Neuronal stem cell (in vitro differentiated cells): ENCODE measurements at regions not wholly inside any gene's neighbourhood (a gene's known extent, or its start where the extent isn't known, plus 50 kb on each side); places are given as distances from the start of the nearest gene placed in this dataset.

Experiments used
- DNase-seq: peaks from one replicate; pipeline ENCODE4 v3.0.0-alpha.2; 2013; ENCODE audit warnings: low spot score
- H2AFZ ChIP-seq: one replicate; pipeline ENCODE4 v1.6.1; 2013; ENCODE audit warnings: mild to moderate bottlenecking, low read length, inconsistent platforms
- H2AK5ac ChIP-seq: 2 replicates; pipeline ENCODE4 v1.6.1; 2013; ENCODE audit warnings: low read depth, mild to moderate bottlenecking, inconsistent platforms, low read length, moderate library complexity, mixed read lengths
- H2BK120ac ChIP-seq: 2 replicates; pipeline ENCODE4 v1.6.1; 2013; ENCODE audit warnings: low read depth, mild to moderate bottlenecking, inconsistent platforms, low read length, moderate library complexity, mixed read lengths
- H2BK12ac ChIP-seq: one replicate; pipeline ENCODE4 v1.6.1; 2013; ENCODE audit warnings: low read length, inconsistent platforms
- H2BK15ac ChIP-seq: 2 replicates; pipeline ENCODE4 v1.6.1; 2013; ENCODE audit warnings: mild to moderate bottlenecking, low read length, inconsistent platforms, mixed read lengths
- H2BK5ac ChIP-seq: one replicate; pipeline ENCODE4 v1.6.1; 2013; ENCODE audit warnings: inconsistent platforms, mild to moderate bottlenecking, low read length, moderate library complexity
- H3K14ac ChIP-seq: one replicate; pipeline ENCODE4 v1.6.1; 2013; ENCODE audit warnings: low read length, inconsistent platforms
- H3K18ac ChIP-seq: 2 replicates; pipeline ENCODE4 v1.6.1; 2013; ENCODE audit warnings: low read length, inconsistent platforms
- H3K23ac ChIP-seq: 2 replicates; pipeline ENCODE4 v1.6.1; 2013; ENCODE audit warnings: low read depth, mild to moderate bottlenecking, mixed read lengths, low read length, inconsistent platforms; ENCODE audit not compliant: poor library complexity
- H3K27ac ChIP-seq: replicated peaks from 3 replicates; pipeline ENCODE4 v1.5.1; 2013; ENCODE audit warnings: low read length, inconsistent platforms
- H3K27me3 ChIP-seq, 3 experiments: 2 replicates each; pipeline ENCODE4 v1.6.1; 2013; ENCODE audit warnings: low read length in 3 of 3, mild to moderate bottlenecking in 2 of 3, inconsistent platforms in 1 of 3, low read depth in 1 of 3, mixed read lengths in 1 of 3, moderate library complexity in 1 of 3; ENCODE audit not compliant: control insufficient read depth in 3 of 3, insufficient read depth in 3 of 3
- H3K36me3 ChIP-seq, 2 donors: replicated peaks in 1 of 2; 2 replicates each; pipeline ENCODE4 v1.6.1; 2013; ENCODE audit warnings: low read length in 2 of 2; ENCODE audit not compliant: control insufficient read depth in 2 of 2, insufficient read depth in 2 of 2
- H3K4ac ChIP-seq: 2 replicates; pipeline ENCODE4 v1.6.1; 2013; ENCODE audit warnings: inconsistent platforms, mild to moderate bottlenecking, low read length, moderate library complexity
- H3K4me1 ChIP-seq, 2 donors: 1 replicate in 1 of 2; 2 replicates in 1 of 2; pipeline ENCODE4 v1.6.1; 2013; ENCODE audit warnings: low read length in 2 of 2, low read depth in 1 of 2; ENCODE audit not compliant: control insufficient read depth in 2 of 2, insufficient read depth in 1 of 2
- H3K4me2 ChIP-seq: one replicate; pipeline ENCODE4 v1.6.1; 2013; ENCODE audit warnings: mild to moderate bottlenecking, low read length, inconsistent platforms; ENCODE audit not compliant: insufficient read depth, poor library complexity, severe bottlenecking
- H3K4me3 ChIP-seq, 2 donors: 2 replicates each; pipeline ENCODE4 v1.5.1; 2013; ENCODE audit warnings: low read length in 2 of 2, mild to moderate bottlenecking in 2 of 2, inconsistent platforms in 1 of 2, moderate library complexity in 1 of 2
- H3K79me1 ChIP-seq: one replicate; pipeline ENCODE4 v1.6.1; 2013; ENCODE audit warnings: low read depth, mild to moderate bottlenecking, inconsistent platforms, low read length, moderate library complexity
- H3K9ac ChIP-seq: one replicate; pipeline ENCODE4 v1.6.1; 2013; ENCODE audit warnings: mild to moderate bottlenecking, low read depth, low read length, inconsistent platforms; ENCODE audit not compliant: poor library complexity
- H3K9me3 ChIP-seq, 2 donors: replicated peaks in 1 of 2; 2 replicates each; pipeline versions ENCODE3 to v1.6.1; 2013; ENCODE audit warnings: low read length in 2 of 2, mild to moderate bottlenecking in 2 of 2, inconsistent platforms in 1 of 2, low read depth in 1 of 2, mixed read lengths in 1 of 2, moderate library complexity in 1 of 2; ENCODE audit not compliant: control insufficient read depth in 2 of 2, insufficient read depth in 1 of 2
- H4K8ac ChIP-seq: one replicate; pipeline ENCODE4 v1.6.1; 2013; ENCODE audit warnings: low read depth, mild to moderate bottlenecking, inconsistent platforms, low read length, moderate library complexity
- H4K91ac ChIP-seq: one replicate; pipeline ENCODE4 v1.6.1; 2013; ENCODE audit warnings: low read length, low read depth, mild to moderate bottlenecking, inconsistent platforms; ENCODE audit not compliant: poor library complexity
- WGBS, 2 donors: extraction: QIAGEN DNeasy Blood & Tissue Kit; methylation state at CpG; one replicate each; pipeline ENCODE4 v1.1.7; 2013; ENCODE audit warnings: missing lambda C conversion rate in 2 of 2, mixed read lengths in 1 of 2; ENCODE audit not compliant: insufficient read length in 2 of 2, insufficient replicate concordance in 1 of 2; ENCODE audit errors: extremely low coverage in 2 of 2; 5-methylcytosine and 5-hydroxymethylcytosine counted together

DNA sequence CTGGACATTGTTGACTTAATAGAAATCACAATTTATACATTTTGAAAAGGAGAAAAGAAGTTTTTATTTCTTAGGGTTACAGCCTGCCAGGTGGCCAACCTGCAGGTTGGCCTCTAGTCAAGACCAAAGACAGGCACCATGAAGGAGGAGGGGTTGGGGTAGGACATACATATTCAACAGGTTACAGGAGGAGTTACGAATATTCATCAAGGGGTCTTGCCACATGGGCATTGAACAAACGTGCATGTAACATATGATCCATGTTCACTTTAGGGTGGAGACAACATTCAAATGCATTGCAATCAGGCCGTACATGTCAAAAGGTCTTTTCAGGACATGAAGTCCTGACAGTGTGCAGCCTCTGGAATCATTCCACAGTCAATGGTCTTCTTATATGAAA is 246.2 kb upstream of the AKR1E2 start:
- no CpG with 5 or more reads among the region's 3 CpGs for WGBS, 2 donors
- H3K18ac ChIP-seq = no peak overlapping the region
- no peak overlapping the region for H2BK5ac ChIP-seq
- H3K4ac ChIP-seq = no peak overlapping the region
- no peak overlapping the region for H2AFZ ChIP-seq
- no peaks in the 10 kb centered on the region for H3K36me3 ChIP-seq
- H4K91ac ChIP-seq = no peak overlapping the region
- no peak overlapping the region for H4K8ac ChIP-seq
- no peaks in the 10 kb centered on the region for H3K9me3 ChIP-seq
- H3K27ac ChIP-seq = no peak overlapping the region
- no peak overlapping the region for H3K14ac ChIP-seq
- H3K23ac ChIP-seq = no peak overlapping the region
- no peaks in the 10 kb centered on the region for H3K79me1 ChIP-seq
- H2AK5ac ChIP-seq = no peak overlapping the region
- no peak overlapping the region for H2BK120ac ChIP-seq
- no peak overlapping the region for H3K9ac ChIP-seq
- H3K4me2 ChIP-seq = no peak overlapping the region
- no peaks in the 10 kb centered on the region for H3K27me3 ChIP-seq
- H2BK15ac ChIP-seq = no peak overlapping the region
- H3K4me1 ChIP-seq = no peaks in the 10 kb centered on the region
- no peak overlapping the region for H2BK12ac ChIP-seq
- H3K4me3 ChIP-seq = no peak overlapping the region
- DNase-seq = no peak

GRCh38 chr10:4576206-4576605 is 249.8 kb upstream of the AKR1E2 start:
- H3K9ac ChIP-seq = no peak overlapping the region
- no peak overlapping the region for H3K14ac ChIP-seq
- no peak overlapping the region for H3K4me3 ChIP-seq
- H3K36me3 ChIP-seq = no peaks in the 10 kb centered on the region
- H4K8ac ChIP-seq = no peak overlapping the region
- H3K4me1 ChIP-seq = no peaks in the 10 kb centered on the region
- no peak for DNase-seq
- H3K27ac ChIP-seq = no peak overlapping the region
- H3K18ac ChIP-seq = no peak overlapping the region
- no peaks in the 10 kb centered on the region for H3K27me3 ChIP-seq
- no peak overlapping the region for H2AK5ac ChIP-seq
- H2BK12ac ChIP-seq = no peak overlapping the region
- no peak overlapping the region for H4K91ac ChIP-seq
- H2BK5ac ChIP-seq = no peak overlapping the region
- H3K23ac ChIP-seq = no peak overlapping the region
- H3K79me1 ChIP-seq = no peaks in the 10 kb centered on the region
- H2AFZ ChIP-seq = no peak overlapping the region
- H2BK120ac ChIP-seq = no peak overlapping the region
- no peak overlapping the region for H3K4me2 ChIP-seq
- no peak overlapping the region for H3K4ac ChIP-seq
- WGBS, 2 donors = no CpG with 5 or more reads among the region's 3 CpGs
- no peak overlapping the region for H2BK15ac ChIP-seq
- no peaks in the 10 kb centered on the region for H3K9me3 ChIP-seq

DNA sequence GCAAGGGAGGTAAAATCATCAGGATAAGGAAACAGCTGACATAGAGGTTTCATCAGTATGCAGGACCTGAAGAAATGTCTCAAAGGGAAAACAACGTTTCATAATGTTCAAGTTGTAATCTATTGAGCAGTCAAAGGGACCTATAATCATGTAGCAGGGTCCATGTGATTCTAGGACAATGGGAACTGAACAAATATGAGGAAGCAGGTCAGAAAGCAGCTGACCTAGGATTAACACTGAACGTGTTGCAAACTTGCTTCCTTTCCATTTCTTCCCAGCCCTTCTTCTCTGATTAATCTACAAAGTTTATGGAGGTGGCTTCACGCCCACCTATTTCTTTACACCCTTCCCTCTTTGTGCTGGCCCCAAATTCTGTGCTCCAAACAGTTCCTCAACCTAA is 256.9 kb upstream of the AKR1E2 start:
- H3K36me3 ChIP-seq = no peaks in the 10 kb centered on the region
- H3K18ac ChIP-seq = no peak overlapping the region
- no peak overlapping the region for H4K91ac ChIP-seq
- H3K9ac ChIP-seq = no peak overlapping the region
- H3K14ac ChIP-seq = no peak overlapping the region
- H2BK5ac ChIP-seq = no peak overlapping the region
- H3K4me2 ChIP-seq = no peak overlapping the region
- no peaks in the 10 kb centered on the region for H3K9me3 ChIP-seq
- no peaks in the 10 kb centered on the region for H3K27me3 ChIP-seq
- H3K4me1 ChIP-seq = no peaks in the 10 kb centered on the region
- H2BK120ac ChIP-seq = no peak overlapping the region
- no peak overlapping the region for H2BK12ac ChIP-seq
- no peak overlapping the region for H4K8ac ChIP-seq
- no peak overlapping the region for H3K23ac ChIP-seq
- no peak overlapping the region for H3K4me3 ChIP-seq
- no peak for DNase-seq
- H3K79me1 ChIP-seq = no peaks in the 10 kb centered on the region
- no peak overlapping the region for H2BK15ac ChIP-seq
- H2AK5ac ChIP-seq = no peak overlapping the region
- WGBS, 2 donors = no CpG with 5 or more reads among the region's 3 CpGs
- H3K27ac ChIP-seq = no peak overlapping the region
- H2AFZ ChIP-seq = no peak overlapping the region
- no peak overlapping the region for H3K4ac ChIP-seq

GRCh38 chr10:4568731-4569130 is 257.3 kb upstream of the AKR1E2 start:
- Histone ChIP-seq H2BK5ac (no peak overlapping the region), H2BK15ac (no peak overlapping the region), H3K79me1 (no peaks in the 10 kb centered on the region), H3K23ac (no peak overlapping the region), H3K36me3 (no peaks in the 10 kb centered on the region), H2BK120ac (no peak overlapping the region), H2AK5ac (no peak overlapping the region), H4K8ac (no peak overlapping the region), H3K18ac (peak overlapping the region; percentile 36), H3K4me1 (no peaks in the 10 kb centered on the region), H3K4me2 (no peak overlapping the region), H2AFZ (no peak overlapping the region), H4K91ac (no peak overlapping the region), H3K4me3 (no peak overlapping the region), H2BK12ac (no peak overlapping the region), H3K9me3 (no peaks in the 10 kb centered on the region), H3K27ac (no peak overlapping the region), H3K4ac (no peak overlapping the region), H3K14ac (no peak overlapping the region), H3K9ac (no peak overlapping the region), H3K27me3 (no peaks in the 10 kb centered on the region)
- no peak for DNase-seq
- WGBS, 2 donors = no CpG with 5 or more reads among the region's 4 CpGs
